ENCODE measurements at regions not wholly inside any gene's neighbourhood (a gene's known extent, or its start where the extent isn't known, plus 50 kb on each side); places are given as distances from the start of the nearest gene placed in this dataset.

- TF ChIP-seq, protein P1, sequence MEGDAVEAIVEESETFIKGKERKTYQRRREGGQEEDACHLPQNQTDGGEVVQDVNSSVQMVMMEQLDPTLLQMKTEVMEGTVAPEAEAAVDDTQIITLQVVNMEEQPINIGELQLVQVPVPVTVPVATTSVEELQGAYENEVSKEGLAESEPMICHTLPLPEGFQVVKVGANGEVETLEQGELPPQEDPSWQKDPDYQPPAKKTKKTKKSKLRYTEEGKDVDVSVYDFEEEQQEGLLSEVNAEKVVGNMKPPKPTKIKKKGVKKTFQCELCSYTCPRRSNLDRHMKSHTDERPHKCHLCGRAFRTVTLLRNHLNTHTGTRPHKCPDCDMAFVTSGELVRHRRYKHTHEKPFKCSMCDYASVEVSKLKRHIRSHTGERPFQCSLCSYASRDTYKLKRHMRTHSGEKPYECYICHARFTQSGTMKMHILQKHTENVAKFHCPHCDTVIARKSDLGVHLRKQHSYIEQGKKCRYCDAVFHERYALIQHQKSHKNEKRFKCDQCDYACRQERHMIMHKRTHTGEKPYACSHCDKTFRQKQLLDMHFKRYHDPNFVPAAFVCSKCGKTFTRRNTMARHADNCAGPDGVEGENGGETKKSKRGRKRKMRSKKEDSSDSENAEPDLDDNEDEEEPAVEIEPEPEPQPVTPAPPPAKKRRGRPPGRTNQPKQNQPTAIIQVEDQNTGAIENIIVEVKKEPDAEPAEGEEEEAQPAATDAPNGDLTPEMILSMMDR (IDR thresholded peaks at IDR 0.05), result no peak
- TF ChIP-seq POLR2A (IDR thresholded peaks at IDR 0.05; ENCODE audit: low read depth) (no peak), EP300 (IDR thresholded peaks at IDR 0.05) (no peak), POLR2AphosphoS5 (IDR thresholded peaks at IDR 0.05) (no peak)
Measured at GRCh38 chr15:36152936-36153335, 426.5 kb upstream of the CDIN1 start.

Measured in esophagus muscularis mucosa (tissue), 4 donors.